Nephron (organoid): ENCODE measurements at regions not wholly inside any gene's neighbourhood (a gene's known extent, or its start where the extent isn't known, plus 50 kb on each side); places are given as distances from the start of the nearest gene placed in this dataset.

Source experiments
- H3K27ac Mint-ChIP-seq, 3 experiments: 2 replicates each; pipeline ENCODE4 v1.8.0; 2020; ENCODE audit warnings: mixed read lengths in 3 of 3, mild to moderate bottlenecking in 2 of 3, moderate library complexity in 1 of 3
- H3K27me3 Mint-ChIP-seq: 2 replicates; pipeline ENCODE4 v1.8.0; 2021; ENCODE audit warnings: low read depth, mild to moderate bottlenecking, moderate library complexity, mixed read lengths
- H3K36me3 Mint-ChIP-seq: 2 replicates; pipeline ENCODE4 v1.8.0; 2020; ENCODE audit warnings: low read depth, mixed read lengths
- H3K4me1 Mint-ChIP-seq: 2 replicates; pipeline ENCODE4 v1.8.0; 2020; ENCODE audit warnings: mixed read lengths
- H3K4me3 Mint-ChIP-seq, 3 experiments: 2 replicates each; pipeline ENCODE4 v1.8.0; 2020; ENCODE audit warnings: mild to moderate bottlenecking in 3 of 3, mixed read lengths in 3 of 3, moderate library complexity in 2 of 3
- H3K9me3 Mint-ChIP-seq: 2 replicates; pipeline ENCODE4 v1.8.0; 2020; ENCODE audit warnings: mixed read lengths
- CTCF ChIP-seq, 3 experiments: fragments of 200-600 bp; sonication (generic); IDR thresholded peaks; one replicate each; pipeline ENCODE4 v1.5.0; 2021; ENCODE audit warnings: antibody characterized with exemption in 3 of 3; ENCODE audit not compliant: unreplicated experiment in 3 of 3

- peaks cover 6% of the 10 kb centered on the region for H3K27me3 Mint-ChIP-seq
- H3K9me3 Mint-ChIP-seq: peaks cover 3% of the 10 kb centered on the region
- TF ChIP-seq CTCF (IDR thresholded peaks at IDR 0.05; ENCODE audit: unreplicated experiment in 3 of 3): no peak
- no peaks in the 10 kb centered on the region for H3K36me3 Mint-ChIP-seq
- no peak overlapping the region for H3K4me3 Mint-ChIP-seq
- H3K27ac Mint-ChIP-seq: no peak overlapping the region
- peaks cover 3% of the 10 kb centered on the region for H3K4me1 Mint-ChIP-seq
Measured at GRCh38 chr2:2546046-2546445, 215.0 kb upstream of the MYT1L start.

GRCh38 chr2:2542966-2543611 is 212.0 kb upstream of the MYT1L start:
- Mint-ChIP-seq H3K27me3 (peaks cover 16% of the 10 kb centered on the region), H3K36me3 (no peaks in the 10 kb centered on the region), H3K27ac (peak overlapping the region; percentile 59 to 67 (median 63)), H3K9me3 (no peaks in the 10 kb centered on the region), H3K4me3 (peak overlapping the region; percentile 29 to 49 (median 30)), H3K4me1 (peaks cover 15% of the 10 kb centered on the region)
- peak in 1 of 3 experiments; percentile 37 for TF ChIP-seq CTCF (IDR thresholded peaks at IDR 0.05; ENCODE audit: unreplicated experiment in 3 of 3)

GRCh38 chr2:2542316-2542715 is 211.2 kb upstream of the MYT1L start:
- Mint-ChIP-seq H3K27me3 (peaks cover 16% of the 10 kb centered on the region), H3K4me1 (peaks cover 15% of the 10 kb centered on the region), H3K4me3 (no peak overlapping the region), H3K36me3 (no peaks in the 10 kb centered on the region), H3K9me3 (no peaks in the 10 kb centered on the region), H3K27ac (no peak overlapping the region)
- TF ChIP-seq CTCF (IDR thresholded peaks at IDR 0.05; ENCODE audit: unreplicated experiment in 3 of 3): no peak

GRCh38 chr2:2540406-2540805 is 209.3 kb upstream of the MYT1L start:
- peak overlapping the region in 2 of 3 experiments; percentile 13 to 44 for H3K27ac Mint-ChIP-seq
- H3K4me1 Mint-ChIP-seq: peaks cover 25% of the 10 kb centered on the region
- H3K9me3 Mint-ChIP-seq: no peaks in the 10 kb centered on the region
- no peak for TF ChIP-seq CTCF (IDR thresholded peaks at IDR 0.05; ENCODE audit: unreplicated experiment in 3 of 3)
- peaks cover 16% of the 10 kb centered on the region for H3K27me3 Mint-ChIP-seq
- no peak overlapping the region for H3K4me3 Mint-ChIP-seq
- no peaks in the 10 kb centered on the region for H3K36me3 Mint-ChIP-seq

GRCh38 chr2:2536416-2537056 is 205.5 kb upstream of the MYT1L start:
- peaks cover 16% of the 10 kb centered on the region for H3K27me3 Mint-ChIP-seq
- no peaks in the 10 kb centered on the region for H3K9me3 Mint-ChIP-seq
- TF ChIP-seq CTCF (IDR thresholded peaks at IDR 0.05; ENCODE audit: unreplicated experiment in 3 of 3): no peak
- H3K27ac Mint-ChIP-seq: peak overlapping the region in 1 of 3 experiments; percentile 12
- no peaks in the 10 kb centered on the region for H3K36me3 Mint-ChIP-seq
- peaks cover 25% of the 10 kb centered on the region for H3K4me1 Mint-ChIP-seq
- no peak overlapping the region for H3K4me3 Mint-ChIP-seq

- H3K9me3 Mint-ChIP-seq: no peaks in the 10 kb centered on the region
- peaks cover 4% of the 10 kb centered on the region for H3K27me3 Mint-ChIP-seq
- no peaks in the 10 kb centered on the region for H3K36me3 Mint-ChIP-seq
- H3K4me3 Mint-ChIP-seq: no peak overlapping the region
- no peak overlapping the region for H3K27ac Mint-ChIP-seq
- no peak for TF ChIP-seq CTCF (IDR thresholded peaks at IDR 0.05; ENCODE audit: unreplicated experiment in 3 of 3)
- peaks cover 24% of the 10 kb centered on the region for H3K4me1 Mint-ChIP-seq
Measured at GRCh38 chr2:2530334-2530733, 199.3 kb upstream of the MYT1L start.
